ENCODE measurements at regions not wholly inside any gene's neighbourhood (a gene's known extent, or its start where the extent isn't known, plus 50 kb on each side); places are given as distances from the start of the nearest gene placed in this dataset.

- no peak for DNase-seq
Measured at GRCh38 chr3:30069056-30069455, 537.3 kb upstream of the TGFBR2 start.

- DNase-seq: no peak
Measured at GRCh38 chr3:30073040-30073439, 533.4 kb upstream of the TGFBR2 start.

- no peak for DNase-seq
Measured at GRCh38 chr3:30073622-30074021, 532.8 kb upstream of the TGFBR2 start.

GRCh38 chr3:30075514-30075913 lies 530.9 kb upstream of the TGFBR2 start:
- no peak for DNase-seq

- DNase-seq: no peak
Measured at GRCh38 chr3:30076899-30077298, 529.5 kb upstream of the TGFBR2 start.

- DNase-seq: no peak
Measured at GRCh38 chr3:30077746-30078145, 528.7 kb upstream of the TGFBR2 start.

- no peak for DNase-seq
Measured at GRCh38 chr3:30078736-30079135, 527.7 kb upstream of the TGFBR2 start.

- DNase-seq: no peak
Measured at GRCh38 chr3:30081904-30082303, 524.5 kb upstream of the TGFBR2 start.

- DNase-seq: no peak
Measured at GRCh38 chr3:30082652-30083051, 523.7 kb upstream of the TGFBR2 start.

- no peak for DNase-seq
Measured at GRCh38 chr3:30083315-30083714, 523.1 kb upstream of the TGFBR2 start.

- no peak for DNase-seq
Measured at GRCh38 chr3:30084316-30084715, 522.1 kb upstream of the TGFBR2 start.

GRCh38 chr3:30084971-30085403 lies 521.4 kb upstream of the TGFBR2 start:
- DNase-seq: no peak

- DNase-seq: no peak
Measured at GRCh38 chr3:30085486-30085885, 520.9 kb upstream of the TGFBR2 start.

GRCh38 chr3:30091686-30092085 lies 514.7 kb upstream of the TGFBR2 start:
- no peak for DNase-seq

GRCh38 chr3:30097022-30097650 lies 509.3 kb upstream of the TGFBR2 start:
- DNase-seq: no peak

- DNase-seq: no peak
Measured at GRCh38 chr3:30098243-30098642, 508.2 kb upstream of the TGFBR2 start.

GRCh38 chr3:30098653-30099455 lies 507.5 kb upstream of the TGFBR2 start:
- DNase-seq: no peak

- DNase-seq: no peak
Measured at GRCh38 chr3:30102356-30102755, 504.0 kb upstream of the TGFBR2 start.

- no peak for DNase-seq
Measured at GRCh38 chr3:30103186-30103585, 503.2 kb upstream of the TGFBR2 start.

GRCh38 chr3:30107531-30107930 lies 498.9 kb upstream of the TGFBR2 start:
- DNase-seq: no peak

- DNase-seq: no peak
Measured at GRCh38 chr3:30112411-30112810, 494.0 kb upstream of the TGFBR2 start.

- no peak for DNase-seq
Measured at GRCh38 chr3:30112902-30113484, 493.4 kb upstream of the TGFBR2 start.

- DNase-seq: no peak
Measured at GRCh38 chr3:30113906-30114305, 492.5 kb upstream of the TGFBR2 start.

GRCh38 chr3:30114918-30115317 lies 491.5 kb upstream of the TGFBR2 start:
- no peak for DNase-seq

Measured in right kidney (tissue), 1 donor.